Muscle of back (tissue), 3 donors: ENCODE measurements at regions not wholly inside any gene's neighbourhood (a gene's known extent, or its start where the extent isn't known, plus 50 kb on each side); places are given as distances from the start of the nearest gene placed in this dataset.
"Not testable (repeated sequence)": the region's sequence is repeated elsewhere in the genome, so short reads cannot be mapped to it uniquely, and the experiment has no call there.

Experiments
- DNase-seq, 3 donors: peaks; one replicate each; pipeline versions ENCODE4 v3.0.0 to v3.0.0-alpha.2; 2013

GRCh38 chr9:109975574-109976295 is 195.7 kb downstream of the PALM2AKAP2 start:
- DNase-seq: peak in 1 of 3 donors; percentile 70

GRCh38 chr9:109976303-109976702 is 196.3 kb downstream of the PALM2AKAP2 start:
- no peak for DNase-seq

GRCh38 chr9:109977521-109977920 is 197.5 kb downstream of the PALM2AKAP2 start:
- DNase-seq: no peak

GRCh38 chr9:109981091-109981490 is 201.1 kb downstream of the PALM2AKAP2 start:
- DNase-seq: no peak

GRCh38 chr9:109986521-109986991 is 206.6 kb downstream of the PALM2AKAP2 start:
- peak; percentile 27 to 94 (median 46) for DNase-seq

- peak in 1 of 3 donors; percentile 44 for DNase-seq
These were observed 209.3 kb downstream of the PALM2AKAP2 start for GRCh38 chr9:109989296-109989695.

- DNase-seq: peak in 1 of 3 donors; percentile 28
These were observed 210.5 kb downstream of the PALM2AKAP2 start for GRCh38 chr9:109990541-109990940.

GRCh38 chr9:109992293-109992692 is 212.3 kb downstream of the PALM2AKAP2 start:
- no peak for DNase-seq

GRCh38 chr9:109993250-109993978 is 213.4 kb downstream of the PALM2AKAP2 start:
- DNase-seq: no peak

GRCh38 chr9:109994141-109994540 is 213.8 kb downstream of the C9orf152 start:
- peak in 2 of 3 donors; percentile 34 to 65 for DNase-seq

GRCh38 chr9:109996936-109997580 is 210.9 kb downstream of the C9orf152 start:
- DNase-seq: no peak

GRCh38 chr9:109997682-109998081 is 210.3 kb downstream of the C9orf152 start:
- no peak for DNase-seq

- DNase-seq: not testable (repeated sequence)
These were observed 202.4 kb downstream of the C9orf152 start for GRCh38 chr9:110005521-110005920.

GRCh38 chr9:110006657-110007056 is 201.3 kb downstream of the C9orf152 start:
- no peak for DNase-seq

- no peak for DNase-seq
These were observed 200.3 kb downstream of the C9orf152 start for GRCh38 chr9:110007477-110008270.

GRCh38 chr9:110008663-110009062 is 199.3 kb downstream of the C9orf152 start:
- DNase-seq: no peak

- peak in 1 of 3 donors; percentile 24 for DNase-seq
These were observed 196.2 kb downstream of the C9orf152 start for GRCh38 chr9:110011628-110012320.

GRCh38 chr9:110013064-110013463 is 194.9 kb downstream of the C9orf152 start:
- no peak for DNase-seq

GRCh38 chr9:110015759-110016158 is 192.2 kb downstream of the C9orf152 start:
- DNase-seq: no peak

GRCh38 chr9:110016340-110016739 is 191.6 kb downstream of the C9orf152 start:
- no peak for DNase-seq

GRCh38 chr9:110020216-110020615 is 187.7 kb downstream of the C9orf152 start:
- DNase-seq: not testable (repeated sequence)
